Endodermal cell (in vitro differentiated cells): ENCODE measurements at regions not wholly inside any gene's neighbourhood (a gene's known extent, or its start where the extent isn't known, plus 50 kb on each side); places are given as distances from the start of the nearest gene placed in this dataset.

Source experiments
- DNase-seq: peaks from one replicate; pipeline ENCODE4 v3.0.0-alpha.2; 2017
- H3K27ac ChIP-seq: 2 replicates; pipeline ENCODE4 v1.5.1; 2013; ENCODE audit warnings: mild to moderate bottlenecking, low read depth, low read length, moderate library complexity
- H3K27me3 ChIP-seq: 2 replicates; pipeline ENCODE4 v1.6.1; 2013; ENCODE audit warnings: mild to moderate bottlenecking, low read length, moderate library complexity; ENCODE audit not compliant: insufficient read depth, control insufficient read depth, poor library complexity, severe bottlenecking
- H3K36me3 ChIP-seq: 2 replicates; pipeline ENCODE4 v1.7.0; 2013; ENCODE audit warnings: mild to moderate bottlenecking, low read length, moderate library complexity; ENCODE audit not compliant: control insufficient read depth, insufficient read depth
- H3K4me1 ChIP-seq: one replicate; pipeline ENCODE4 v1.7.0; 2013; ENCODE audit warnings: low read length; ENCODE audit not compliant: control insufficient read depth, insufficient read depth
- H3K4me3 ChIP-seq: 2 replicates; pipeline ENCODE4 v1.5.1; 2013; ENCODE audit warnings: mild to moderate bottlenecking, low read length, moderate library complexity
- H3K9ac ChIP-seq: 2 replicates; pipeline ENCODE4 v1.6.1; 2013; ENCODE audit warnings: mild to moderate bottlenecking, low read length, moderate library complexity; ENCODE audit not compliant: poor library complexity, severe bottlenecking; ENCODE audit errors: extremely low read depth
- H3K9me3 ChIP-seq: 2 replicates; pipeline ENCODE4 v1.6.1; 2013; ENCODE audit warnings: mild to moderate bottlenecking, low read length, moderate library complexity; ENCODE audit not compliant: control insufficient read depth
- H3K27ac Mint-ChIP-seq: 2 replicates; pipeline ENCODE4 v1.8.0; 2020; ENCODE audit warnings: mixed read lengths
- H3K27me3 Mint-ChIP-seq: 2 replicates; pipeline ENCODE4 v1.8.0; 2021; ENCODE audit warnings: mild to moderate bottlenecking, mixed read lengths; ENCODE audit not compliant: insufficient read depth
- H3K36me3 Mint-ChIP-seq: 2 replicates; pipeline ENCODE4 v1.8.0; 2020; ENCODE audit warnings: low read depth, mixed read lengths
- H3K4me1 Mint-ChIP-seq: 2 replicates; pipeline ENCODE4 v1.8.0; 2020; ENCODE audit warnings: mixed read lengths
- H3K4me3 Mint-ChIP-seq: 2 replicates; pipeline ENCODE4 v1.8.0; 2020; ENCODE audit warnings: mild to moderate bottlenecking, moderate library complexity, mixed read lengths
- H3K9me3 Mint-ChIP-seq: 2 replicates; pipeline ENCODE4 v1.8.0; 2020; ENCODE audit warnings: mild to moderate bottlenecking, mixed read lengths
- WGBS, 2 experiments: methylation state at CpG; one replicate each; pipeline versions ENCODE4 v1.1.5 to v1.1.7; 2013; ENCODE audit warnings: missing lambda C conversion rate in 2 of 2, mixed read lengths in 1 of 2; ENCODE audit not compliant: insufficient coverage in 1 of 2, insufficient read length in 1 of 2; 5-methylcytosine and 5-hydroxymethylcytosine counted together
- TF ChIP-seq, protein P1 (sequence below): fragments of 200-600 bp; sonication (generic); conservative IDR thresholded peaks from 2 replicates; pipeline ENCODE4 v1.5.0; 2021; ENCODE audit warnings: antibody characterized with exemption, mild to moderate bottlenecking

DNA sequence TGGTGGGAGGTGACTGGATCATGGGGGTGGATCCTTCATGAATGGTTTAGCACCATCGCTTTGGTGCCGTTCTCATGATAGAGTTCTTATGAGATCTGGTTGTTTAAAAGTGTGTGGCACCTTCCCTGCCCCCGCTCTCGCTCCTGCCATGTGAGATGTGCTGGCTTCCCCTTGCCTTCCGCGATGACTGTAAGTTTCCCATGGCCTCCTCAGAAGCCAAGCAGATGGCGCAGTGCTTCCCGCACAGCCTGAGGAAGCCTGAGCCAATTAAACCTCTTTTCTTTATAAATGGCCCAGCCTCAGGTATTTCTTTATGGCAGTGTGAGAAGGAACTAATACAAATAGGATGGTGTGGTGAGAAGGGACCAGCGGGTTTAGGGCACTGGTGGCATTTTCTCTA lies 243.3 kb upstream of the CELF2 start:
- H3K27ac Mint-ChIP-seq: no peak overlapping the region

DNA sequence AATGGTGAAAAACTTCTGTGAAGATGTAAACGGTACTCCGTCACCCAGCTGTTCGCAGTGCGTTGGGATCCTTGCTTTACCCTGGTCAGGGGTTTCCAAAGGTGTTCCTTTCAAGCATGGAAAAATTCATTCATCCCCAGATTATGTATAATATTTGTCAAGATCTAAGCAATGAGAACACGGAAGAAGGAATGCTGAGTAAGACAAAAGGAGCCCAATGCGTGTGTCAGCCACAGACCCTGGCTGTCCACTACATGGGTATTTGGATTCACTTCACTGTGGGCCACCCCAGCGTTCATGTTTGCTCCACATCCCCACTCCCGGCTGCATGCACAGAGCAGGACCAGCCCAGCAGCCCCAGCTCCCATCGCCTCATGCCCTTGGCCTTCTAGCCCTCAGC lies 241.3 kb upstream of the CELF2 start:
- Histone ChIP-seq H3K36me3 (no peaks in the 10 kb centered on the region), H3K27me3 (peaks cover 12% of the 10 kb centered on the region), H3K4me1 (no peaks in the 10 kb centered on the region), H3K27ac (no peak overlapping the region), H3K9ac (no peak overlapping the region), H3K9me3 (no peaks in the 10 kb centered on the region), H3K4me3 (no peak overlapping the region)
- Mint-ChIP-seq H3K27ac (no peak overlapping the region), H3K4me3 (no peak overlapping the region), H3K27me3 (peaks cover 14% of the 10 kb centered on the region), H3K36me3 (no peaks in the 10 kb centered on the region), H3K9me3 (no peaks in the 10 kb centered on the region), H3K4me1 (no peaks in the 10 kb centered on the region)
- no peak for DNase-seq
- 94 to 95% methylated on average over 4 to 9 of the region's 9 CpGs for WGBS, 2 experiments
- TF ChIP-seq, protein P1, sequence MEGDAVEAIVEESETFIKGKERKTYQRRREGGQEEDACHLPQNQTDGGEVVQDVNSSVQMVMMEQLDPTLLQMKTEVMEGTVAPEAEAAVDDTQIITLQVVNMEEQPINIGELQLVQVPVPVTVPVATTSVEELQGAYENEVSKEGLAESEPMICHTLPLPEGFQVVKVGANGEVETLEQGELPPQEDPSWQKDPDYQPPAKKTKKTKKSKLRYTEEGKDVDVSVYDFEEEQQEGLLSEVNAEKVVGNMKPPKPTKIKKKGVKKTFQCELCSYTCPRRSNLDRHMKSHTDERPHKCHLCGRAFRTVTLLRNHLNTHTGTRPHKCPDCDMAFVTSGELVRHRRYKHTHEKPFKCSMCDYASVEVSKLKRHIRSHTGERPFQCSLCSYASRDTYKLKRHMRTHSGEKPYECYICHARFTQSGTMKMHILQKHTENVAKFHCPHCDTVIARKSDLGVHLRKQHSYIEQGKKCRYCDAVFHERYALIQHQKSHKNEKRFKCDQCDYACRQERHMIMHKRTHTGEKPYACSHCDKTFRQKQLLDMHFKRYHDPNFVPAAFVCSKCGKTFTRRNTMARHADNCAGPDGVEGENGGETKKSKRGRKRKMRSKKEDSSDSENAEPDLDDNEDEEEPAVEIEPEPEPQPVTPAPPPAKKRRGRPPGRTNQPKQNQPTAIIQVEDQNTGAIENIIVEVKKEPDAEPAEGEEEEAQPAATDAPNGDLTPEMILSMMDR: no peak

More for the DNA sequence above, 243.3 kb upstream of the CELF2 start:
- Histone ChIP-seq H3K4me3 (no peak overlapping the region), H3K9ac (no peak overlapping the region), H3K4me1 (no peaks in the 10 kb centered on the region), H3K36me3 (no peaks in the 10 kb centered on the region), H3K27ac (no peak overlapping the region), H3K27me3 (peaks cover 12% of the 10 kb centered on the region), H3K9me3 (no peaks in the 10 kb centered on the region)
- TF ChIP-seq, protein P1: no peak
- Mint-ChIP-seq H3K4me3 (no peak overlapping the region), H3K9me3 (no peaks in the 10 kb centered on the region), H3K27me3 (peaks cover 19% of the 10 kb centered on the region), H3K4me1 (no peaks in the 10 kb centered on the region), H3K36me3 (no peaks in the 10 kb centered on the region)
- WGBS, 2 experiments: 94 to 97% methylated on average over 8 to 9 of the region's 9 CpGs
- no peak for DNase-seq

DNA sequence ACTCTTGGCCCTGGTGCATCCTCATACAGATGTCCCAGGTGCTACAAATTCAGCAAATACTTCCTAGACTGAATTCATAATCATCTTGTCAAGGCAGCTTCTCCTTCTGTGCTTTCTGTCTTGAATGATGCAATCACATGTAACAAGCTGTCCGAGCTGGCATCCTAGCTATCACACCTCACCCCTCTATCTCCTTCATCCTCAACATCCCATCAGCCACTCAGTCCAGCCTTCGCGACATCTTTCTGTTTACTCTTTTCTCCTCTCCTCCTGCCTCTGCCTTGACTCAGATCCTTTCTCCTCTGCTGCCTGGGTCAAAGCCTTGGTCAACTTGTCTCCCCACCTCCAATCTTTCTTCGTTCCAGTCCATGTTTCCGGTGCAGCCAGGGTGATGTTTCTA lies 240.4 kb upstream of the CELF2 start:
- no peak overlapping the region for H3K4me3 Mint-ChIP-seq
- no peaks in the 10 kb centered on the region for H3K9me3 Mint-ChIP-seq
- Histone ChIP-seq H3K9me3 (no peaks in the 10 kb centered on the region), H3K4me3 (no peak overlapping the region), H3K36me3 (no peaks in the 10 kb centered on the region), H3K27ac (no peak overlapping the region), H3K4me1 (no peaks in the 10 kb centered on the region), H3K27me3 (peaks cover 4% of the 10 kb centered on the region), H3K9ac (no peak overlapping the region)
- no peak for DNase-seq
- no peak overlapping the region for H3K27ac Mint-ChIP-seq
- H3K4me1 Mint-ChIP-seq: no peaks in the 10 kb centered on the region
- H3K36me3 Mint-ChIP-seq: no peaks in the 10 kb centered on the region
- WGBS, 2 experiments: 92 to 100% methylated on average over 5 of the region's 5 CpGs
- TF ChIP-seq, protein P1: no peak
- H3K27me3 Mint-ChIP-seq: peaks cover 6% of the 10 kb centered on the region
